CD4-positive, alpha-beta T cell treated with Interleukin-4 for 1 hour (primary cell): ENCODE measurements at regions not wholly inside any gene's neighbourhood (a gene's known extent, or its start where the extent isn't known, plus 50 kb on each side); places are given as distances from the start of the nearest gene placed in this dataset.
"Not testable (repeated sequence)": the region's sequence is repeated elsewhere in the genome, so short reads cannot be mapped to it uniquely, and the experiment has no call there.

Experiments used
- DNase-seq, 2 donors: peaks; one replicate each; pipeline ENCODE4 v3.0.0-alpha.2; 2020 to 2022

GRCh38 chr21:38614558-38614957 lies 116.3 kb upstream of the ERG start:
- no peak for DNase-seq

- DNase-seq, result no peak
Measured at GRCh38 chr21:38619480-38619879, 121.2 kb upstream of the ERG start.

- DNase-seq, result no peak
Measured at GRCh38 chr21:38619992-38620479, 121.8 kb upstream of the ERG start.

GRCh38 chr21:38621132-38621531 lies 122.9 kb upstream of the ERG start:
- DNase-seq, result no peak

- no peak for DNase-seq
Measured at GRCh38 chr21:38622081-38622826, 124.0 kb upstream of the ERG start.

GRCh38 chr21:38622827-38623209 lies 124.5 kb upstream of the ERG start:
- no peak for DNase-seq

- DNase-seq, result no peak
Measured at GRCh38 chr21:38623552-38623951, 125.3 kb upstream of the ERG start.

- DNase-seq, result no peak
Measured at GRCh38 chr21:38625000-38625399, 126.7 kb upstream of the ERG start.

GRCh38 chr21:38626306-38626705 lies 128.0 kb upstream of the ERG start:
- no peak for DNase-seq

- DNase-seq, result no peak
Measured at GRCh38 chr21:38628349-38628748, 130.1 kb upstream of the ERG start.

- no peak for DNase-seq
Measured at GRCh38 chr21:38631206-38631605, 132.9 kb upstream of the ERG start.

GRCh38 chr21:38631676-38632075 lies 133.4 kb upstream of the ERG start:
- DNase-seq, result no peak

GRCh38 chr21:38637161-38637560 lies 138.9 kb upstream of the ERG start:
- DNase-seq, result no peak

- DNase-seq, result no peak
Measured at GRCh38 chr21:38639571-38640354, 141.5 kb upstream of the ERG start.

GRCh38 chr21:38640355-38640742 lies 142.1 kb upstream of the ERG start:
- DNase-seq, result not testable (repeated sequence)

- DNase-seq, result no peak
Measured at GRCh38 chr21:38643404-38644023, 145.2 kb upstream of the ERG start.

GRCh38 chr21:38645282-38645681 lies 147.0 kb upstream of the ERG start:
- no peak for DNase-seq

- DNase-seq, result no peak
Measured at GRCh38 chr21:38646213-38646837, 148.0 kb upstream of the ERG start.

GRCh38 chr21:38649120-38649519 lies 150.8 kb upstream of the ERG start:
- DNase-seq, result no peak

GRCh38 chr21:38651570-38651969 lies 153.3 kb upstream of the ERG start:
- no peak for DNase-seq

GRCh38 chr21:38652396-38652795 lies 153.3 kb upstream of the ETS2 start:
- DNase-seq, result no peak

GRCh38 chr21:38654580-38654979 lies 151.1 kb upstream of the ETS2 start:
- no peak for DNase-seq

GRCh38 chr21:38658511-38658910 lies 147.2 kb upstream of the ETS2 start:
- DNase-seq, result no peak
